ENCODE measurements at regions not wholly inside any gene's neighbourhood (a gene's known extent, or its start where the extent isn't known, plus 50 kb on each side); places are given as distances from the start of the nearest gene placed in this dataset.

DNA sequence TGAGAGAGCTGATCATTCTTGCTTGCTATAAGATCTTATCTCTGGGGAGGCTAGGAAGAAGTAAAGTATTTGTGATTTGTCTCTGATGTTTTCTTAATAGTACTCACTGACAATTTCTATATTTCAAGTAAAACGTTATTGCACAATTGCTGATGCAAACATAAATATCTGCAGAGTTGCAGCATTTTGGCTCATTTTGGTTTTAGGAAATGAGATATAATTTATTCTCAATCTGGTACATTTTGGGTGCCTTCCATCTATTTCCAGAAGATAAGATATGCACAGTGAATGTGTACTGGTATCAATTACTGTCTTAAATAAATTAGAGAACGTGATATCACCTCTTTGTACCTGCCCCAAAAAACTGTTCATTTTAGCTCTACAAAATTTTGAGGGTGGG, 1431.5 kb downstream of the BRINP3 start:
- no peak for TF ChIP-seq EZH2 (optimal IDR thresholded peaks at IDR 0.05; ENCODE audit: low read depth, low read length)
- no peak for TF ChIP-seq CTCF (IDR thresholded peaks at IDR 0.05; ENCODE audit: low read length)

All from MM.1S (cell line).